GM12873 (cell line): ENCODE measurements at regions not wholly inside any gene's neighbourhood (a gene's known extent, or its start where the extent isn't known, plus 50 kb on each side); places are given as distances from the start of the nearest gene placed in this dataset.
A peak's percentile ranks its signal among the peaks of the same experiment; 100 is the strongest.

ENCODE experiments used
- TF ChIP-seq, protein P1 (sequence below): IDR thresholded peaks from 2 replicates; pipeline ENCODE4 v1.5.1; 2012; ENCODE audit warnings: low read depth, mild to moderate bottlenecking, moderate library complexity, low read length, control low read depth; ENCODE audit not compliant: insufficient read depth; ENCODE audit errors: missing control alignments

DNA sequence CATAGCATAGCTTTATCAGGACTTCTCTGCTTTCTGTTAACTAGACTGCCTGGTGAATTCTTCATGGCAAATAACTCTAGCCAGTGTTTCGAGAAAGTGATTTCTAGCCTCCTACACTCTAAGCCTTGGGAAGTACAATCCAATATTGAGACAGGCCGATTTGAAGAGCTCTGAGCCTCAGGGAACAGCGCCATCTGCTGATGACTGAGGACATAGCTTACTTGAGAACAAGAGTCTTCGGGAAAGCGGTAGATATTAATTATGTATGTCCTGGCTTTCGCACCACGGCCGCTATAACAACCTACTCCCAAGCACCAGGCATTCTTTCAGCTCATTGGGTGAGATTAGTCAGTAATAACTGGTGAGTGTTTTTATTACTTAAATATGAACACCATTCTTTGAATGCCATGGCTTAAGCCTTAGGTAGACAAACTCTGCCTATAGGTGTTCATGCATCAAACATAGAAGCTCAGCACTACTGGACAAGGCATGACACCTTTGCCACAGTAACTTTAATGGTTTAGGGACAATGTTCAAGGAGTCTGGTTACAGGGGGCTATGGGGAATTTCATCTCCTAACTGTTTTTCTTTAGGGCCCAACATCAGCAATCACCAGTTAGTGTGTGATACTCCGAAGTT lies 518.6 kb downstream of the BMP2 start:
- TF ChIP-seq, protein P1, sequence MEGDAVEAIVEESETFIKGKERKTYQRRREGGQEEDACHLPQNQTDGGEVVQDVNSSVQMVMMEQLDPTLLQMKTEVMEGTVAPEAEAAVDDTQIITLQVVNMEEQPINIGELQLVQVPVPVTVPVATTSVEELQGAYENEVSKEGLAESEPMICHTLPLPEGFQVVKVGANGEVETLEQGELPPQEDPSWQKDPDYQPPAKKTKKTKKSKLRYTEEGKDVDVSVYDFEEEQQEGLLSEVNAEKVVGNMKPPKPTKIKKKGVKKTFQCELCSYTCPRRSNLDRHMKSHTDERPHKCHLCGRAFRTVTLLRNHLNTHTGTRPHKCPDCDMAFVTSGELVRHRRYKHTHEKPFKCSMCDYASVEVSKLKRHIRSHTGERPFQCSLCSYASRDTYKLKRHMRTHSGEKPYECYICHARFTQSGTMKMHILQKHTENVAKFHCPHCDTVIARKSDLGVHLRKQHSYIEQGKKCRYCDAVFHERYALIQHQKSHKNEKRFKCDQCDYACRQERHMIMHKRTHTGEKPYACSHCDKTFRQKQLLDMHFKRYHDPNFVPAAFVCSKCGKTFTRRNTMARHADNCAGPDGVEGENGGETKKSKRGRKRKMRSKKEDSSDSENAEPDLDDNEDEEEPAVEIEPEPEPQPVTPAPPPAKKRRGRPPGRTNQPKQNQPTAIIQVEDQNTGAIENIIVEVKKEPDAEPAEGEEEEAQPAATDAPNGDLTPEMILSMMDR: peak; percentile 79

GRCh38 chr20:7291323-7291943 lies 523.9 kb downstream of the BMP2 start:
- TF ChIP-seq, protein P1: no peak

DNA sequence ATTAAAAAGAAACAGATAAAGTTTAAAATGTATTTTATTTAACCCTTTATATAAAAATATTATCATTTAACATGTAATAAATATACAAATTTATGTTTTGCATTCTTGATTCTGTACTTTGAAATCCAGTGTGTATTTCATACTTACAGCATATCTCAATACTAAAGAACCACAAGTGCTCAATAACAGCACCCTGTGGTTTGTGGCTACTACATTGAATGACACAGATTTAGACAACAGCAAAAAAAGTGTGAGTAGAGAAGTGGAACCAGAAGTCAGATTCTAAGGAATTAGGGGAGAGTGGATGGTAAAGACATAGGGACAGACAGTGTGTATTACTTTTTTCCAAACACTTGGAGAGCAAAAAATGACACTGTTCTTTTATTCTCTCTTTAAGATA lies 524.5 kb downstream of the BMP2 start:
- TF ChIP-seq, protein P1: no peak

DNA sequence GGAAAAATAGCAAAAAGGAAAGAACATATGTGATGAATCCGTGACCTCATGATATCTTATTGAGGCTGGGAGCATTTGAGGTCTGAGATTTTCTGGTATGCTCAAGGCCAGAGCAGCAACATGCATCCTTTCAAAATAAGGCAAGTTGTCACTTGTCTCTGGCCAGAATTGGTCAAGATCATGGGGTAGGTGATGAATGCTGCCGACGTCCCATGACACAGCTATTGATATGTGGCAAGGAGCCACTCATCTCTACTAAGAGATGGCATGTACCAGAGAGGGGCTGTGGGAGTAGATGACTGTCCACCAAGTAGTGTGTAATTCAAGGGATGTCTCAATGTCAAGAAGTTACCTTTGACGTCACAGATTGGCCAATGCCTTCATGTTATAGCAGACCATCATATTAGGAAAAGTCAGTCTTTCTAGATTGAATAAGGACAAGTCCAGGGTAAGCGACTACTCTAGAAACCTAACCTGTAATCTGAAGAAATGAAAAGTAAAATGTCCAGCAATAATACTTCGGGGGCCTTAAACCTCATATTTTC lies 527.4 kb downstream of the BMP2 start:
- TF ChIP-seq, protein P1: no peak

GRCh38 chr20:7301807-7302206 lies 534.3 kb downstream of the BMP2 start:
- TF ChIP-seq, protein P1: no peak

- TF ChIP-seq, protein P1: no peak
These were observed 534.8 kb downstream of the BMP2 start for GRCh38 chr20:7302250-7302649.

DNA sequence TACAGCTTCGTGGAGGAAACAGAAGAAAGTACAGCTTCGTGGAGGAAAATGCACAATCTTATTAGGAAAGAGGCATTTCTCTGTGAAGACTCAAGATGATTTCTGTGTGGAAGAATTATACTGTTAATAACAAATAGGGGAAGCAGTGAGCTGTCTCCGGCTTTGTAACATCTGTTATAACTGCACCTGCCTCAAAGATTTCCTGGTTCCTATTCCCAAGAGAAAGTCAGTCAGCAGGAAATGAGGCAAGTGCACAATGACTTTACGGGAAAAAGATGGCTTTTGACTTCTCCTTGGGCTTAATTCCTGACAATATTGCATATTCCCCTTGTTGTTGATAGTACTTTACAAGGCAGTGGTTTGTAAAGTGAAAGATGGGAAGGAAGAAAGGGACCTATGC lies 538.5 kb downstream of the BMP2 start:
- TF ChIP-seq, protein P1: no peak
